Keratinocyte (primary cell): ENCODE measurements at regions not wholly inside any gene's neighbourhood (a gene's known extent, or its start where the extent isn't known, plus 50 kb on each side); places are given as distances from the start of the nearest gene placed in this dataset.

Source experiments
- DNase-seq: peaks from one replicate; pipeline ENCODE4 v3.0.0-alpha.2; 2011; ENCODE audit warnings: low read depth, missing footprints, low spot score
- FAIRE-seq: peaks from 2 replicates; lab custom pipeline; 2011; peaks lifted over from hg19 to GRCh38; lab: Jason Lieb, UNC
- H2AFZ ChIP-seq: 2 replicates; pipeline ENCODE4 v1.6.0; 2012; ENCODE audit warnings: low read length, control low read depth, inconsistent platforms; ENCODE audit not compliant: control insufficient read depth
- H3K27ac ChIP-seq: 2 replicates; pipeline ENCODE4 v1.5.1; 2011; ENCODE audit warnings: low read length; ENCODE audit not compliant: control insufficient read depth, insufficient read depth
- H3K27me3 ChIP-seq: 3 replicates; pipeline ENCODE4 v1.6.0; 2011; ENCODE audit warnings: low read length; ENCODE audit not compliant: control insufficient read depth, insufficient read depth; ENCODE audit errors: extremely low read depth
- H3K36me3 ChIP-seq, 2 experiments: 2 replicates in 1 of 2; 3 replicates in 1 of 2; pipeline ENCODE4 v1.5.1; 2011; ENCODE audit warnings: low read length in 2 of 2, mild to moderate bottlenecking in 1 of 2; ENCODE audit not compliant: control insufficient read depth in 2 of 2, insufficient read depth in 2 of 2; ENCODE audit errors: extremely low read depth in 1 of 2
- H3K4me1 ChIP-seq: 3 replicates; pipeline ENCODE4 v1.5.1; 2011; ENCODE audit warnings: low read length; ENCODE audit not compliant: control insufficient read depth, insufficient read depth; ENCODE audit errors: extremely low read depth
- H3K4me2 ChIP-seq: 3 replicates; pipeline ENCODE4 v1.6.0; 2011; ENCODE audit warnings: low read depth, low read length; ENCODE audit not compliant: control insufficient read depth, insufficient read depth; ENCODE audit errors: extremely low read depth
- H3K4me3 ChIP-seq, 3 experiments: fragments of 200-600 bp in 1 of 3; sonication (generic) in 1 of 3; 2 replicates in 2 of 3; 3 replicates in 1 of 3; pipeline ENCODE4 v1.5.1; 2011 to 2016; ENCODE audit warnings: low read length in 3 of 3, mild to moderate bottlenecking in 3 of 3, control low read depth in 2 of 3, inconsistent platforms in 1 of 3, low read depth in 1 of 3, mixed read lengths in 1 of 3, mixed run types in 1 of 3, moderate library complexity in 1 of 3; ENCODE audit not compliant: control insufficient read depth in 2 of 3, insufficient read depth in 2 of 3; ENCODE audit errors: extremely low read depth in 1 of 3
- H3K79me2 ChIP-seq: 2 replicates; pipeline ENCODE4 v1.6.0; 2012; ENCODE audit warnings: low read length; ENCODE audit not compliant: control insufficient read depth, insufficient read depth
- H3K9ac ChIP-seq: 3 replicates; pipeline ENCODE4 v1.6.0; 2011; ENCODE audit warnings: low read length; ENCODE audit not compliant: control insufficient read depth, insufficient read depth; ENCODE audit errors: extremely low read depth
- H3K9me1 ChIP-seq: 3 replicates; pipeline ENCODE4 v1.6.0; 2011; ENCODE audit warnings: low read length; ENCODE audit not compliant: control insufficient read depth, insufficient read depth; ENCODE audit errors: extremely low read depth
- H3K9me3 ChIP-seq: 2 replicates; pipeline ENCODE4 v1.5.1; 2012; ENCODE audit warnings: low read depth, low read length; ENCODE audit not compliant: control insufficient read depth
- H4K20me1 ChIP-seq: 3 replicates; pipeline ENCODE4 v1.6.0; 2011; ENCODE audit warnings: low read length; ENCODE audit not compliant: control insufficient read depth, insufficient read depth; ENCODE audit errors: extremely low read depth
- EZH2 ChIP-seq: IDR thresholded peaks from one replicate; pipeline ENCODE4 v1.6.1; 2012; ENCODE audit warnings: inconsistent platforms, mild to moderate bottlenecking, low read length, moderate library complexity
- dilution Hi-C: fragments of 300-500 bp; cut with MboI; formaldehyde crosslinking; loops from one replicate; pipeline ENCODE4 v1.7.0; 2020; ENCODE audit warnings: low sequenced_read_pairs; ENCODE audit not compliant: extremely low pct_ligation_motif_present
- TF ChIP-seq, protein P1 (sequence below), 3 experiments: IDR thresholded peaks in 1 of 3; conservative IDR thresholded peaks in 1 of 3; optimal IDR thresholded peaks in 1 of 3; 2 replicates in 2 of 3; 3 replicates in 1 of 3; pipeline versions ENCODE3 to v1.5.1; 2011; ENCODE audit warnings: low read length in 3 of 3, mild to moderate bottlenecking in 3 of 3, moderate library complexity in 2 of 3, control low read depth in 1 of 3, inconsistent platforms in 1 of 3; ENCODE audit not compliant: insufficient read depth in 2 of 3; ENCODE audit errors: extremely low read depth in 1 of 3

DNA sequence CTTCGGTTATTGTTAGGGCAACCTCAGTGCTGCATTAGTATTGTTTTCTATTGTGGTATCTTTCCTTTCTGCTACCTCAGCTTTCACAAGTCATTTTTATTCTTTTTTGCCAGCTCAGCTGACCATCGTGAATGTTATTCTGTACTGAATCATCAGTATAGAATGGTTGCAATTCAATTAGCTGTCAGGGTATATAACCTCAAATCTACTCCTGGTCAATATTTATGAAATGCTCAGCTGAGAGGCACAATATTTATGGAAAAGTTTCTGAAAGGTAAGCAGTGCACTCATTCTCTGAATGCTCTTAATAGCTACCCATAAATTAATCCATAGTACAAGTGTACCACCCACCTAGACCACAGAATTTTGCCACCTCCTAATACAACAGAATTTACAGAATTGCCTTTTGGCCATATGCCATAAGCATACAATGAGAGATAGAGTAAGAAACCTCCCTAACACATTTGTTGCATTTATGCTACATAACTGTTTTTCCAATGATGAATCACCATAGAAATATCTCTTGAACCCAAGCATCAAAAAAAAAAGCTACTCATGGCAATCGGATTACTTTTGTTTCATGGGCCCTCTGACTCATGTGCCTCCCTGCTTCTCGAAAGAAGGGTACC is 732.6 kb upstream of the CHRM3 start:
- H2AFZ ChIP-seq, result no peak overlapping the region

DNA sequence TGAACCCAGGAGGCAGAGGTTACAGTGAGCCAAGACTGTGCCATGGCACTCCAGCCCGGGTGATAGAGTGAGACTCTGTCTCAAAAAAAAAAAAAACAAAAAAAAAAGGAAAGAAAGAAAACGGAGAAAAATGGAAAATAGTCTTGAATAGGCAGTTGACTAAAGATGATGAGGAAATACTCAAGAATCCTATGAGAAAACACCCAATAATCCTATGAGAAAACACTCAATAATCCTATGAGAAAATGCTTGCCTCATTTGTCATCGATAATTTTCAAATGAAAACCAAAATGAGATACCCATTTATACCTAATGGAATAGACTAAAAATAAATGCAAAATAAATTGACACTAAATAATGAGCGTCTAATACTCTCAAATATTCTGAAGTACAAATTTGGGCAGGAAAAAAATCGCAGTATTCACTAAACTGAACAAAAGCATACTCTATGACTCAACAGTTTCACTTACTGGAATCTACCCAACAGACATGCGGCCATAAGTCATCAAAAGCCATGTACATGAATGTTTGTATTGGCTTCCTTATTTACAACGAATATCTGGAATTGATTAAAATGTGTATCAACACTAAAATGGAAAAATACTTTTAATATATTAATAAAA is 733.9 kb upstream of the CHRM3 start:
- H3K9ac ChIP-seq, result no peak overlapping the region
- FAIRE-seq, result no peak
- no peaks in the 10 kb centered on the region for H3K36me3 ChIP-seq
- no peaks in the 10 kb centered on the region for H3K4me1 ChIP-seq
- no peaks in the 10 kb centered on the region for H3K79me2 ChIP-seq
- H3K4me2 ChIP-seq, result no peak overlapping the region
- H3K27ac ChIP-seq, result no peak overlapping the region
- DNase-seq, result no peak
- no peaks in the 10 kb centered on the region for H4K20me1 ChIP-seq
- TF ChIP-seq, protein P1, sequence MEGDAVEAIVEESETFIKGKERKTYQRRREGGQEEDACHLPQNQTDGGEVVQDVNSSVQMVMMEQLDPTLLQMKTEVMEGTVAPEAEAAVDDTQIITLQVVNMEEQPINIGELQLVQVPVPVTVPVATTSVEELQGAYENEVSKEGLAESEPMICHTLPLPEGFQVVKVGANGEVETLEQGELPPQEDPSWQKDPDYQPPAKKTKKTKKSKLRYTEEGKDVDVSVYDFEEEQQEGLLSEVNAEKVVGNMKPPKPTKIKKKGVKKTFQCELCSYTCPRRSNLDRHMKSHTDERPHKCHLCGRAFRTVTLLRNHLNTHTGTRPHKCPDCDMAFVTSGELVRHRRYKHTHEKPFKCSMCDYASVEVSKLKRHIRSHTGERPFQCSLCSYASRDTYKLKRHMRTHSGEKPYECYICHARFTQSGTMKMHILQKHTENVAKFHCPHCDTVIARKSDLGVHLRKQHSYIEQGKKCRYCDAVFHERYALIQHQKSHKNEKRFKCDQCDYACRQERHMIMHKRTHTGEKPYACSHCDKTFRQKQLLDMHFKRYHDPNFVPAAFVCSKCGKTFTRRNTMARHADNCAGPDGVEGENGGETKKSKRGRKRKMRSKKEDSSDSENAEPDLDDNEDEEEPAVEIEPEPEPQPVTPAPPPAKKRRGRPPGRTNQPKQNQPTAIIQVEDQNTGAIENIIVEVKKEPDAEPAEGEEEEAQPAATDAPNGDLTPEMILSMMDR (optimal IDR thresholded peaks at IDR 0.05 in 1 of 3, IDR thresholded peaks at IDR 0.05 in 1 of 3, conservative IDR thresholded peaks at IDR 0.05 in 1 of 3; ENCODE audit: extremely low read depth in 1 of 3, insufficient read depth in 2 of 3, low read length in 3 of 3), result no peak
- no peak for TF ChIP-seq EZH2
- H2AFZ ChIP-seq, result no peak overlapping the region
- dilution Hi-C loops, result no loop called here
- no peaks in the 10 kb centered on the region for H3K9me1 ChIP-seq
- no peaks in the 10 kb centered on the region for H3K9me3 ChIP-seq
- no peak overlapping the region for H3K4me3 ChIP-seq
- no peaks in the 10 kb centered on the region for H3K27me3 ChIP-seq

More for the DNA sequence above, 732.6 kb upstream of the CHRM3 start:
- H3K4me2 ChIP-seq, result no peak overlapping the region
- no peaks in the 10 kb centered on the region for H3K27me3 ChIP-seq
- no peak for FAIRE-seq
- H3K36me3 ChIP-seq, result no peaks in the 10 kb centered on the region
- H3K9ac ChIP-seq, result no peak overlapping the region
- no peak overlapping the region for H3K4me3 ChIP-seq
- H3K9me1 ChIP-seq, result no peaks in the 10 kb centered on the region
- dilution Hi-C loops, result no loop called here
- H3K79me2 ChIP-seq, result no peaks in the 10 kb centered on the region
- DNase-seq, result no peak
- TF ChIP-seq, protein P1 (optimal IDR thresholded peaks at IDR 0.05 in 1 of 3, IDR thresholded peaks at IDR 0.05 in 1 of 3, conservative IDR thresholded peaks at IDR 0.05 in 1 of 3; ENCODE audit: extremely low read depth in 1 of 3, insufficient read depth in 2 of 3, low read length in 3 of 3), result no peak
- no peak for TF ChIP-seq EZH2
- H3K4me1 ChIP-seq, result no peaks in the 10 kb centered on the region
- no peaks in the 10 kb centered on the region for H3K9me3 ChIP-seq
- H4K20me1 ChIP-seq, result no peaks in the 10 kb centered on the region
- H3K27ac ChIP-seq, result no peak overlapping the region
